ENCODE measurements at regions not wholly inside any gene's neighbourhood (a gene's known extent, or its start where the extent isn't known, plus 50 kb on each side); places are given as distances from the start of the nearest gene placed in this dataset.

- TF ChIP-seq CTCF (IDR thresholded peaks at IDR 0.05) = peak; percentile 10; the same call in 1 of the 2 replicates
These were observed 1129.3 kb upstream of the PCDH20 start for GRCh38 chr13:62544928-62545327.

- no peak for TF ChIP-seq CTCF (IDR thresholded peaks at IDR 0.05)
These were observed 1121.9 kb upstream of the PCDH20 start for GRCh38 chr13:62537593-62537992.

- no peak for TF ChIP-seq CTCF (IDR thresholded peaks at IDR 0.05)
These were observed 1110.0 kb upstream of the PCDH20 start for GRCh38 chr13:62525652-62526051.

GRCh38 chr13:62524498-62524897 is 1108.8 kb upstream of the PCDH20 start:
- no peak for TF ChIP-seq CTCF (IDR thresholded peaks at IDR 0.05)

- TF ChIP-seq CTCF (IDR thresholded peaks at IDR 0.05) = no peak
These were observed 1108.4 kb upstream of the PCDH20 start for GRCh38 chr13:62524061-62524460.

GRCh38 chr13:62512194-62513141 is 1096.8 kb upstream of the PCDH20 start:
- peak; percentile 60 for TF ChIP-seq CTCF (IDR thresholded peaks at IDR 0.05)

GRCh38 chr13:62510906-62511655 is 1095.4 kb upstream of the PCDH20 start:
- TF ChIP-seq CTCF (IDR thresholded peaks at IDR 0.05) = no peak

Data from LNCAP (cell line).